H1 (cell line): ENCODE measurements at regions not wholly inside any gene's neighbourhood (a gene's known extent, or its start where the extent isn't known, plus 50 kb on each side); places are given as distances from the start of the nearest gene placed in this dataset.

Experiments
- CBX5 ChIP-seq: fragments of 300-800, 300-1000 bp; sonication (generic); IDR thresholded peaks from 2 replicates; pipeline ENCODE4 v1.7.1; 2016; ENCODE audit warnings: antibody characterized with exemption, low read length, low read depth
- RAD21 ChIP-seq, 2 experiments: IDR thresholded peaks in 1 of 2; conservative IDR thresholded peaks in 1 of 2; 2 replicates each; pipeline ENCODE4 v1.6.1; 2011; ENCODE audit warnings: low read depth in 2 of 2, low read length in 2 of 2, improper control_type of control experiment in 1 of 2, inconsistent platforms in 1 of 2, mild to moderate bottlenecking in 1 of 2, moderate library complexity in 1 of 2
- SRF ChIP-seq: IDR thresholded peaks from 2 replicates; pipeline ENCODE4 v1.6.1; 2011; ENCODE audit warnings: mild to moderate bottlenecking, low read depth, low read length, moderate library complexity
- TBP ChIP-seq: IDR thresholded peaks from 2 replicates; pipeline ENCODE4 v1.6.1; 2011; ENCODE audit warnings: low read depth, low read length, improper control_type of control experiment
- TF ChIP-seq, protein P1 (sequence below): fragments of 300-600 bp; sonication (generic); IDR thresholded peaks from 2 replicates; pipeline ENCODE4 v1.7.1; 2012; ENCODE audit warnings: low read length, moderate library complexity, mild to moderate bottlenecking, inconsistent platforms; ENCODE audit not compliant: insufficient replicate concordance

DNA sequence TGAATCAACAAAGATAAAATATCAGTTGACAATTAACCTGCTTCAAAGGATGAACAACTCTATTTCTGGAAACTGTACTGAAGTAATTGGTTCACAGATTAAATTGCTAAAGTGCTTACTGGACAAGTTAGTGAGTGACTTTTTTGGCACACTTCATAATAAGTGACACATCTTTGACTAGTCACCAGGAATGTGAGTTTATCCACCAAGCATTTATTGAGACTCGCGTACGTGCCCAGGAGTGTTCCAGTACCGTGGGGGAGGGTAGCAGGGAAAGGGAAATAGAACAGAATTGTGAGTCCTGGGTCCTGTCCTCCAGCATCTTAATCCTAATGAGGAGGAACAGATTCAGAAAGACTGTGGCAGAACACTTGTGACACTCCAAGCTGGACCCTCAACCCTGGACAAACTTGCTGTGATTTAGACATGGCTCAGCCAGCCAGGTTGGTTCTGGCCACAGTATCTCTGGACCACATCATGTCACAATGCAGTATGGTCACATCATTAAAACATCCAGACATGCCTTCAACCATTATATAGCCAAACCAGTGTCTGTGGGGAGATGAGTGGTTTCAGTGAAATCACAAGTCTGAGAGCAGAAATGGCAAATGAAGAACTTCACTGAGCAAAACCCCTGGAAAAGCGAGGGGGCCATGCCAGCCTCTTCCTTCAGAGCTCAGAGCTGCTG lies 623.1 kb downstream of the BNC2 start (continued):
- TF ChIP-seq, protein P1, sequence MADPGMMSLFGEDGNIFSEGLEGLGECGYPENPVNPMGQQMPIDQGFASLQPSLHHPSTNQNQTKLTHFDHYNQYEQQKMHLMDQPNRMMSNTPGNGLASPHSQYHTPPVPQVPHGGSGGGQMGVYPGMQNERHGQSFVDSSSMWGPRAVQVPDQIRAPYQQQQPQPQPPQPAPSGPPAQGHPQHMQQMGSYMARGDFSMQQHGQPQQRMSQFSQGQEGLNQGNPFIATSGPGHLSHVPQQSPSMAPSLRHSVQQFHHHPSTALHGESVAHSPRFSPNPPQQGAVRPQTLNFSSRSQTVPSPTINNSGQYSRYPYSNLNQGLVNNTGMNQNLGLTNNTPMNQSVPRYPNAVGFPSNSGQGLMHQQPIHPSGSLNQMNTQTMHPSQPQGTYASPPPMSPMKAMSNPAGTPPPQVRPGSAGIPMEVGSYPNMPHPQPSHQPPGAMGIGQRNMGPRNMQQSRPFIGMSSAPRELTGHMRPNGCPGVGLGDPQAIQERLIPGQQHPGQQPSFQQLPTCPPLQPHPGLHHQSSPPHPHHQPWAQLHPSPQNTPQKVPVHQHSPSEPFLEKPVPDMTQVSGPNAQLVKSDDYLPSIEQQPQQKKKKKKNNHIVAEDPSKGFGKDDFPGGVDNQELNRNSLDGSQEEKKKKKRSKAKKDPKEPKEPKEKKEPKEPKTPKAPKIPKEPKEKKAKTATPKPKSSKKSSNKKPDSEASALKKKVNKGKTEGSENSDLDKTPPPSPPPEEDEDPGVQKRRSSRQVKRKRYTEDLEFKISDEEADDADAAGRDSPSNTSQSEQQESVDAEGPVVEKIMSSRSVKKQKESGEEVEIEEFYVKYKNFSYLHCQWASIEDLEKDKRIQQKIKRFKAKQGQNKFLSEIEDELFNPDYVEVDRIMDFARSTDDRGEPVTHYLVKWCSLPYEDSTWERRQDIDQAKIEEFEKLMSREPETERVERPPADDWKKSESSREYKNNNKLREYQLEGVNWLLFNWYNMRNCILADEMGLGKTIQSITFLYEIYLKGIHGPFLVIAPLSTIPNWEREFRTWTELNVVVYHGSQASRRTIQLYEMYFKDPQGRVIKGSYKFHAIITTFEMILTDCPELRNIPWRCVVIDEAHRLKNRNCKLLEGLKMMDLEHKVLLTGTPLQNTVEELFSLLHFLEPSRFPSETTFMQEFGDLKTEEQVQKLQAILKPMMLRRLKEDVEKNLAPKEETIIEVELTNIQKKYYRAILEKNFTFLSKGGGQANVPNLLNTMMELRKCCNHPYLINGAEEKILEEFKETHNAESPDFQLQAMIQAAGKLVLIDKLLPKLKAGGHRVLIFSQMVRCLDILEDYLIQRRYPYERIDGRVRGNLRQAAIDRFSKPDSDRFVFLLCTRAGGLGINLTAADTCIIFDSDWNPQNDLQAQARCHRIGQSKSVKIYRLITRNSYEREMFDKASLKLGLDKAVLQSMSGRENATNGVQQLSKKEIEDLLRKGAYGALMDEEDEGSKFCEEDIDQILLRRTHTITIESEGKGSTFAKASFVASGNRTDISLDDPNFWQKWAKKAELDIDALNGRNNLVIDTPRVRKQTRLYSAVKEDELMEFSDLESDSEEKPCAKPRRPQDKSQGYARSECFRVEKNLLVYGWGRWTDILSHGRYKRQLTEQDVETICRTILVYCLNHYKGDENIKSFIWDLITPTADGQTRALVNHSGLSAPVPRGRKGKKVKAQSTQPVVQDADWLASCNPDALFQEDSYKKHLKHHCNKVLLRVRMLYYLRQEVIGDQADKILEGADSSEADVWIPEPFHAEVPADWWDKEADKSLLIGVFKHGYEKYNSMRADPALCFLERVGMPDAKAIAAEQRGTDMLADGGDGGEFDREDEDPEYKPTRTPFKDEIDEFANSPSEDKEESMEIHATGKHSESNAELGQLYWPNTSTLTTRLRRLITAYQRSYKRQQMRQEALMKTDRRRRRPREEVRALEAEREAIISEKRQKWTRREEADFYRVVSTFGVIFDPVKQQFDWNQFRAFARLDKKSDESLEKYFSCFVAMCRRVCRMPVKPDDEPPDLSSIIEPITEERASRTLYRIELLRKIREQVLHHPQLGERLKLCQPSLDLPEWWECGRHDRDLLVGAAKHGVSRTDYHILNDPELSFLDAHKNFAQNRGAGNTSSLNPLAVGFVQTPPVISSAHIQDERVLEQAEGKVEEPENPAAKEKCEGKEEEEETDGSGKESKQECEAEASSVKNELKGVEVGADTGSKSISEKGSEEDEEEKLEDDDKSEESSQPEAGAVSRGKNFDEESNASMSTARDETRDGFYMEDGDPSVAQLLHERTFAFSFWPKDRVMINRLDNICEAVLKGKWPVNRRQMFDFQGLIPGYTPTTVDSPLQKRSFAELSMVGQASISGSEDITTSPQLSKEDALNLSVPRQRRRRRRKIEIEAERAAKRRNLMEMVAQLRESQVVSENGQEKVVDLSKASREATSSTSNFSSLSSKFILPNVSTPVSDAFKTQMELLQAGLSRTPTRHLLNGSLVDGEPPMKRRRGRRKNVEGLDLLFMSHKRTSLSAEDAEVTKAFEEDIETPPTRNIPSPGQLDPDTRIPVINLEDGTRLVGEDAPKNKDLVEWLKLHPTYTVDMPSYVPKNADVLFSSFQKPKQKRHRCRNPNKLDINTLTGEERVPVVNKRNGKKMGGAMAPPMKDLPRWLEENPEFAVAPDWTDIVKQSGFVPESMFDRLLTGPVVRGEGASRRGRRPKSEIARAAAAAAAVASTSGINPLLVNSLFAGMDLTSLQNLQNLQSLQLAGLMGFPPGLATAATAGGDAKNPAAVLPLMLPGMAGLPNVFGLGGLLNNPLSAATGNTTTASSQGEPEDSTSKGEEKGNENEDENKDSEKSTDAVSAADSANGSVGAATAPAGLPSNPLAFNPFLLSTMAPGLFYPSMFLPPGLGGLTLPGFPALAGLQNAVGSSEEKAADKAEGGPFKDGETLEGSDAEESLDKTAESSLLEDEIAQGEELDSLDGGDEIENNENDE, result no peak
- TF ChIP-seq SRF, result no peak
- TF ChIP-seq CBX5, result no peak
- TF ChIP-seq TBP, result no peak
- TF ChIP-seq RAD21 (IDR thresholded peaks at IDR 0.05 in 1 of 2, conservative IDR thresholded peaks at IDR 0.05 in 1 of 2; ENCODE audit: low read depth in 2 of 2, low read length in 2 of 2), result no peak
